Transverse colon (tissue), 4 donors: ENCODE measurements at regions not wholly inside any gene's neighbourhood (a gene's known extent, or its start where the extent isn't known, plus 50 kb on each side); places are given as distances from the start of the nearest gene placed in this dataset.

Source experiments
- DNase-seq: peaks from one replicate; pipeline ENCODE4 v3.0.0-alpha.2; 2019
- H3K27ac ChIP-seq, 4 donors: fragments of 200-600 bp; sonication (generic); 2 replicates each; pipeline ENCODE4 v1.5.1; 2016 to 2018; ENCODE audit warnings: inconsistent platforms in 4 of 4
- H3K27me3 ChIP-seq: fragments of 200-600 bp; sonication (generic); 2 replicates; pipeline ENCODE4 v1.5.1; 2017; ENCODE audit warnings: inconsistent platforms
- H3K36me3 ChIP-seq, 4 donors: fragments of 200-600 bp; sonication (generic); 2 replicates each; pipeline ENCODE4 v1.5.1; 2017 to 2019; ENCODE audit warnings: inconsistent platforms in 4 of 4
- H3K4me1 ChIP-seq, 4 donors: fragments of 200-600 bp; sonication (generic); 2 replicates each; pipeline ENCODE4 v1.5.1; 2017 to 2020; ENCODE audit warnings: inconsistent platforms in 4 of 4
- H3K4me3 ChIP-seq, 4 donors: fragments of 200-600 bp; sonication (generic); 1 replicate in 1 of 4; 2 replicates in 3 of 4; pipeline versions ENCODE4 v1.5.1 to v1.6.1; 2017 to 2019; ENCODE audit warnings: inconsistent platforms in 4 of 4
- H3K9me3 ChIP-seq, 2 donors: fragments of 200-600 bp; sonication (generic); 2 replicates each; pipeline ENCODE4 v1.5.1; 2017 to 2019; ENCODE audit warnings: inconsistent platforms in 2 of 2
- CTCF ChIP-seq, 5 experiments: fragments of 200-600 bp in 3 of 5; fragments of 450-650 bp in 2 of 5; sonication (generic) in 3 of 5; IDR thresholded peaks; 1 replicate in 2 of 5; 2 replicates in 3 of 5; pipeline ENCODE4 v1.5.1; 2016 to 2017; ENCODE audit warnings: antibody characterized with exemption in 5 of 5, inconsistent platforms in 3 of 5, mild to moderate bottlenecking in 2 of 5, moderate library complexity in 1 of 5
- EP300 ChIP-seq: sonication (generic); formaldehyde crosslinking; IDR thresholded peaks from one replicate; pipeline ENCODE4 v1.6.1; 2017; ENCODE audit warnings: antibody characterized with exemption, low read depth
- POLR2A ChIP-seq: fragments of 450-650 bp; IDR thresholded peaks from one replicate; pipeline ENCODE4 v1.6.1; 2016; ENCODE audit warnings: antibody characterized with exemption, mild to moderate bottlenecking, moderate library complexity
- POLR2AphosphoS5 ChIP-seq, 3 donors: sonication (generic); formaldehyde crosslinking; IDR thresholded peaks; one replicate each; pipeline ENCODE4 v1.6.1; 2016; ENCODE audit warnings: antibody characterized with exemption in 3 of 3
- WGBS, 2 donors: methylation state at CpG; one replicate each; pipeline ENCODE4 v1.1.5; 2018; ENCODE audit warnings: low coverage in 1 of 2; 5-methylcytosine and 5-hydroxymethylcytosine counted together
- in situ Hi-C, 4 donors: fragments of 200-750 bp; cut with MboI; loops; one replicate each; pipeline versions ENCODE4 v1.15.0 to v1.15.1; 2017; ENCODE audit warnings: low sequenced_read_pairs in 3 of 4, low pct_ligation_motif_present in 1 of 4, low pct_unique_long_range_greater_than_20kb in 1 of 4
- intact Hi-C: fragments of 100-400 bp; cut with DNase I; formaldehyde crosslinking; loops from one replicate; pipeline ENCODE4 v1.15.1; 2023; ENCODE audit warnings: low total_unique reads

GRCh38 chr4:120520761-120521160 lies 401.8 kb downstream of the PRDM5 start:
- H3K27me3 ChIP-seq, result no peaks in the 10 kb centered on the region
- DNase-seq, result no peak
- H3K36me3 ChIP-seq, result no peaks in the 10 kb centered on the region
- WGBS, 2 donors, result 76 to 92% methylated on average over 2 of the region's 2 CpGs
- H3K9me3 ChIP-seq, result peaks cover 0 to 3% of the 10 kb centered on the region in 2 donors
- intact Hi-C loops (no loop called here), in situ Hi-C loops (no loop called here)
- TF ChIP-seq EP300 (no peak), CTCF (IDR thresholded peaks at IDR 0.05) (no peak), POLR2A (no peak), POLR2AphosphoS5 (IDR thresholded peaks at IDR 0.05) (no peak)
- H3K4me3 ChIP-seq, result no peak overlapping the region
- peaks cover 0 to 12% (median 2%) of the 10 kb centered on the region in 4 donors for H3K4me1 ChIP-seq
- no peak overlapping the region for H3K27ac ChIP-seq

- no peaks in the 10 kb centered on the region for H3K27me3 ChIP-seq
- H3K27ac ChIP-seq, result peak overlapping the region; percentile 19 to 70 (median 62)
- peak; percentile 29 for DNase-seq
- 36 to 42% methylated on average over 3 of the region's 3 CpGs for WGBS, 2 donors
- intact Hi-C loops (no loop called here), in situ Hi-C loops (no loop called here)
- no peak overlapping the region for H3K4me3 ChIP-seq
- H3K4me1 ChIP-seq, result peaks cover 0 to 12% (median 2%) of the 10 kb centered on the region in 4 donors
- TF ChIP-seq POLR2A (no peak), POLR2AphosphoS5 (IDR thresholded peaks at IDR 0.05) (peak; percentile 67 to 68 (median 67)), CTCF (IDR thresholded peaks at IDR 0.05) (no peak), EP300 (no peak)
- peaks cover 0 to 3% of the 10 kb centered on the region in 2 donors for H3K9me3 ChIP-seq
- H3K36me3 ChIP-seq, result no peaks in the 10 kb centered on the region
These were observed 404.6 kb downstream of the PRDM5 start for GRCh38 chr4:120517966-120518365.

DNA sequence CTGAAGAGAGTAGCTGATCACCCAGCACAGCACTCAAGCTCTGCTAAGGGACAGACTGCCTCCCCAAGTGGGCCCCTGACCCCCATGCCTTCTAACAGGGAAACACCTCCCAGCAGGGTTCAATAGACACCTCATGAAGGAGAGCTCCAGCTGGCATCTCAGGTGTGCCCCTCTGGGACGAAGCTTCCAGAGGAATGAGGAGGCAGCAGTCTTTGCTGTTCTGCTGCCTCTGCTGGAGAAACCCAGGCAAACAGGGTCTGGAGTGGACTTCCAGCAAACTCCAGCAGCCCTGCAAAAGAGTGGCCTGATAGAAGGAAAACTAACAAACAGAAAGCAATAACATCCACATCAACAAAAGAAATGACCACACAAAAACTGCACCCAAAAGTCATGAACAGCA lies 412.8 kb downstream of the PRDM5 start:
- intact Hi-C loops (no loop called here), in situ Hi-C loops (no loop called here)
- H3K27ac ChIP-seq, result no peak overlapping the region
- no peak overlapping the region for H3K4me3 ChIP-seq
- no peaks in the 10 kb centered on the region for H3K27me3 ChIP-seq
- DNase-seq, result no peak
- no peak for TF ChIP-seq POLR2AphosphoS5 (IDR thresholded peaks at IDR 0.05)
- TF ChIP-seq CTCF (IDR thresholded peaks at IDR 0.05), result no peak
- TF ChIP-seq EP300, result no peak
- no peak for TF ChIP-seq POLR2A
- H3K9me3 ChIP-seq, result no peaks in the 10 kb centered on the region
- 69% methylated on average over 1 of the region's 1 CpG; no CpG with 5 or more reads in 1 of the 2 donors for WGBS, 2 donors
- no peaks in the 10 kb centered on the region for H3K4me1 ChIP-seq
- H3K36me3 ChIP-seq, result no peaks in the 10 kb centered on the region

DNA sequence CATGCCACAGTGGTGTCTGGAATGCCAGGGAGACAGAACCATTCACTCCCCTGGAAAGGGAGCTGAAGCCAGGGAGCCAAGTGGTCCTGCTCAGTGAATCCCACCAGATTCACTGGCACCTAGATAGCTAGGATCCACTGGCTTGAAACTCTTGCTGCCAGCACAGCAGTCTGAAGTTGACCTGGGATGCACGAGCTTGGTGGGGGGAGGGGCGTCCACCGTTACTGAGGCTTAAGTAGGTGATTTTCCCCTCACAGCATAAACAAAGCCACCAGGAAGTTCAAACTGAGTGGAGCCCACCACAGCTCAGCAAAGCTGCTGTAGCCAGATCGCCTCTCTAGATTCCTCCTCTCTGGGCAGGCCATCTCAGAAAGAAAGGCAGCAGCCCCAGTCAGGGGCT lies 413.3 kb downstream of the PRDM5 start:
- 52% methylated on average over 4 of the region's 4 CpGs; no CpG with 5 or more reads in 1 of the 2 donors for WGBS, 2 donors
- intact Hi-C loops (no loop called here), in situ Hi-C loops (no loop called here)
- H3K27me3 ChIP-seq, result no peaks in the 10 kb centered on the region
- no peak overlapping the region for H3K27ac ChIP-seq
- TF ChIP-seq POLR2A (no peak), POLR2AphosphoS5 (IDR thresholded peaks at IDR 0.05) (no peak), EP300 (no peak), CTCF (IDR thresholded peaks at IDR 0.05) (no peak)
- H3K36me3 ChIP-seq, result no peaks in the 10 kb centered on the region
- no peaks in the 10 kb centered on the region for H3K9me3 ChIP-seq
- DNase-seq, result no peak
- no peaks in the 10 kb centered on the region for H3K4me1 ChIP-seq
- H3K4me3 ChIP-seq, result no peak overlapping the region
